Stimulated activated CD4-positive, alpha-beta T cell treated with anti-CD3 and anti-CD28 coated beads, Interleukin-1b, Interleukin-23, amount 100 ng/mL, for 48 hours (primary cell): ENCODE measurements at regions not wholly inside any gene's neighbourhood (a gene's known extent, or its start where the extent isn't known, plus 50 kb on each side); places are given as distances from the start of the nearest gene placed in this dataset.
A peak's percentile ranks its signal among the peaks of the same experiment; 100 is the strongest.
"Not testable (repeated sequence)": the region's sequence is repeated elsewhere in the genome, so short reads cannot be mapped to it uniquely, and the experiment has no call there.

Experiments
- DNase-seq: peaks from one replicate; pipeline ENCODE4 v3.0.0-alpha.2; 2020

- DNase-seq: no peak
Measured at GRCh38 chr6:4366635-4367395, 231.4 kb upstream of the ECI2 start.

GRCh38 chr6:4365686-4366085, 230.3 kb upstream of the ECI2 start:
- DNase-seq: no peak

- DNase-seq: no peak
Measured at GRCh38 chr6:4364711-4365110, 229.3 kb upstream of the ECI2 start.

- DNase-seq: no peak
Measured at GRCh38 chr6:4364172-4364571, 228.8 kb upstream of the ECI2 start.

- DNase-seq: no peak
Measured at GRCh38 chr6:4363656-4364055, 228.3 kb upstream of the ECI2 start.

- DNase-seq: no peak
Measured at GRCh38 chr6:4362326-4362725, 227.0 kb upstream of the ECI2 start.

- DNase-seq: no peak
Measured at GRCh38 chr6:4360920-4361319, 225.5 kb upstream of the ECI2 start.

GRCh38 chr6:4359108-4359730, 223.8 kb upstream of the ECI2 start:
- no peak for DNase-seq

GRCh38 chr6:4358414-4359107, 223.2 kb upstream of the ECI2 start:
- DNase-seq: peak; percentile 66

- not testable (repeated sequence) for DNase-seq
Measured at GRCh38 chr6:4357660-4358152, 222.3 kb upstream of the ECI2 start.

GRCh38 chr6:4356899-4357659, 221.7 kb upstream of the ECI2 start:
- no peak for DNase-seq

GRCh38 chr6:4355241-4355640, 219.9 kb upstream of the ECI2 start:
- no peak for DNase-seq

- no peak for DNase-seq
Measured at GRCh38 chr6:4354181-4354580, 218.8 kb upstream of the ECI2 start.

- DNase-seq: no peak
Measured at GRCh38 chr6:4352731-4353130, 217.4 kb upstream of the ECI2 start.

GRCh38 chr6:4352322-4352669, 216.9 kb upstream of the ECI2 start:
- no peak for DNase-seq

- DNase-seq: no peak
Measured at GRCh38 chr6:4351520-4352321, 216.3 kb upstream of the ECI2 start.

- DNase-seq: no peak
Measured at GRCh38 chr6:4350567-4351519, 215.5 kb upstream of the ECI2 start.

- no peak for DNase-seq
Measured at GRCh38 chr6:4349931-4350330, 214.6 kb upstream of the ECI2 start.

- no peak for DNase-seq
Measured at GRCh38 chr6:4349323-4349722, 213.9 kb upstream of the ECI2 start.

- no peak for DNase-seq
Measured at GRCh38 chr6:4348462-4349112, 213.2 kb upstream of the ECI2 start.

GRCh38 chr6:4347877-4348276, 212.5 kb upstream of the ECI2 start:
- DNase-seq: no peak
